T-helper 1 cell treated with Interleukin-12 subunit alpha and Interleukin-12 subunit beta and Interleukin-4 antibody, amounts not matched to agents 30 μg/mL and 1 μg/mL, for 36 hours (primary cell): ENCODE measurements at regions not wholly inside any gene's neighbourhood (a gene's known extent, or its start where the extent isn't known, plus 50 kb on each side); places are given as distances from the start of the nearest gene placed in this dataset.

Experiments used
- H3K27ac Mint-ChIP-seq: one replicate; pipeline ENCODE4 v1.8.0; 2021; ENCODE audit warnings: mild to moderate bottlenecking, mixed read lengths
- H3K27me3 Mint-ChIP-seq: one replicate; pipeline ENCODE4 v1.8.0; 2021; ENCODE audit warnings: low read depth, mixed read lengths
- H3K36me3 Mint-ChIP-seq: one replicate; pipeline ENCODE4 v1.8.0; 2021; ENCODE audit warnings: low read depth, mixed read lengths
- H3K4me1 Mint-ChIP-seq: one replicate; pipeline ENCODE4 v1.8.0; 2021; ENCODE audit warnings: low read depth, mixed read lengths
- H3K4me3 Mint-ChIP-seq: one replicate; pipeline ENCODE4 v1.8.0; 2021; ENCODE audit warnings: mild to moderate bottlenecking, moderate library complexity, mixed read lengths
- H3K9me3 Mint-ChIP-seq: one replicate; pipeline ENCODE4 v1.8.0; 2021; ENCODE audit warnings: mixed read lengths

DNA sequence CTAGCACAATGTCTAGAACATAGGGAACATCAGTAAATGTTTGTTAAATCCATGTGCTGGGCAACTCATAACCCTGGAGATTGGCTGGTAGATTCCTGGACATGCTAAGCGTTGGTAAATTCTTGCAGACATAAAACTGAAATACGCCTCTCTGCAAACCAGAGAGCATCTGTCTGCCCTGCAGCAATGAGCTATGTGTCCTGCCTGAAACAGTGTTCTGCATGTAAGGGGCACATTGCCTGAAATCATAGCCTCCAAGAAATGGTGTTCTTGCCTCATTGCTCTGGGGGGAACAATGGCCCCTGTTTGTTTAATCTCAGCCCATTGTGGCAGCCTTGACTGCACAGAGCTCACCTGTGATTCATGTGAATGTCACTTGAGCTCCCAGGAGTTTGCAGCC lies 113.5 kb upstream of the CCL2 start:
- no peak overlapping the region for H3K27ac Mint-ChIP-seq
- H3K9me3 Mint-ChIP-seq, result no peaks in the 10 kb centered on the region
- no peak overlapping the region for H3K4me3 Mint-ChIP-seq
- H3K4me1 Mint-ChIP-seq, result no peaks in the 10 kb centered on the region
- H3K36me3 Mint-ChIP-seq, result no peaks in the 10 kb centered on the region
- H3K27me3 Mint-ChIP-seq, result peaks cover 12% of the 10 kb centered on the region

DNA sequence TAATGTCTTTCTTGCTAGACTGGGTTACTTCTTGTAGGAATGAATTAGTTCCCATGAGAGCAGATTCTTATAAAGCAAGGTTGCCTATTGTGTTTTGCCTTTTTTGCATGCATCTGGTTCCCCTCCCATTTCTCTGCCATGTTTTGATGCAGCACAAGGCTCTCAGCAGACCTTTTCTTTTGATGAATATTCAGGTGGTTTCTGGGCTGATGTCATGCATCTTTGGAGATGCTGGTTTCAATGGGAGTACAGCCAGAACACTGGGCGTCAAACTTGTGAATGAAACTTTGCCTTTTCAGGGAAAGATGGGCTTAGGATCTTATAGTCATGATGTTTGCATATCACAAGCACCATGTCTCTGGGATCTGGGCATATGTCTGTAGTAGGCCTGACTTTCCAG lies 111.7 kb upstream of the CCL2 start:
- Mint-ChIP-seq H3K4me3 (no peak overlapping the region), H3K27me3 (peaks cover 12% of the 10 kb centered on the region), H3K4me1 (no peaks in the 10 kb centered on the region), H3K27ac (no peak overlapping the region), H3K9me3 (no peaks in the 10 kb centered on the region), H3K36me3 (no peaks in the 10 kb centered on the region)

DNA sequence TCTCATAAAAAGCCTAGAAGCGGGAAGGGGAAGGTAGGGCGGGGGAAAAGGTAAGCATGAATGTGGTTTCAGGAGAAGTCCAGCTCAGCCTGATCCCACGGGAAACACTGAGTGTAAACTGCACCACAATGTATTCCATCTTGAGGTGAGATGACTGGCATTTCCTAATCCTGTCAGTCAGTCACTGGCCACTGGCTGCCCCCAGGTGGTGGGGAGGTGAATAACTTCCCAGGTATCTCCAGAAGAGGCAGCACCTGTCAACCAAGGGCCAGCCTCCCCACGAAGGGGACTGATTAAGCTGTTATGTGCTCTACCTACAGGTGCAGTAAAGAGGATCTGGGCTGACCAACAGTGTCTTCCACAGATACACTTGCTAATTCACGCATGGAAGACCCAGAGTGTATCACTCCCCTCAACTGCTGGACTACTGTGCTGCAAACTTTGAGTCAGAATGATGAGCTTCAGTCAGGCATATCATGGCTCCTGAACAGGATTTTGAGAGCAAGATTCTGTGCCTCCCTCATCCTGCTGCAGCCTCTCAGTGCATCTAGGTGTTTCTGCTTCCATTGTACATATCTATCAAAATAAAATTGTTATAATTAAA lies 108.5 kb upstream of the CCL2 start:
- Mint-ChIP-seq H3K27me3 (peaks cover 4% of the 10 kb centered on the region), H3K36me3 (no peaks in the 10 kb centered on the region), H3K4me3 (no peak overlapping the region), H3K9me3 (no peaks in the 10 kb centered on the region), H3K27ac (no peak overlapping the region), H3K4me1 (no peaks in the 10 kb centered on the region)

DNA sequence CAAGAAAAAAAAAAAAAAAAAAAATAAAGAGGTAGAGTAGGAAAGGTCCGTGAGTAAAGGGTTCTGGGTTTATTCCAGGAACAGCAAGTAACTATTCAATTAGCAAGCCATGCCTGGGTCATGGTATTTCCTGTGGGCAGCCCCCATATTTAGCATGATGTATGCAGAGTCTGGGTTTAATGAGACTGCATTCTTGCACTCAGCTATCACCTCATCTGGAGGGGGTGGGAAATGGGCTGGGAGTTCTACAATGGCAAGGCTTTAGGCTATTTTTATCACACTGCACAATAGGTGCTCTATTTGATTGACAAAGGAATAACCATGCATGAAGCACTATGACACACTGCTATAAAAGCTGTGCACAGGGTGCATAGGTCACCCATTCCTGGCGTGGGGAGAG lies 104.0 kb upstream of the CCL2 start:
- H3K27me3 Mint-ChIP-seq, result peaks cover 36% of the 10 kb centered on the region
- no peak overlapping the region for H3K27ac Mint-ChIP-seq
- H3K4me1 Mint-ChIP-seq, result peaks cover 9% of the 10 kb centered on the region
- no peaks in the 10 kb centered on the region for H3K36me3 Mint-ChIP-seq
- no peaks in the 10 kb centered on the region for H3K9me3 Mint-ChIP-seq
- no peak overlapping the region for H3K4me3 Mint-ChIP-seq

DNA sequence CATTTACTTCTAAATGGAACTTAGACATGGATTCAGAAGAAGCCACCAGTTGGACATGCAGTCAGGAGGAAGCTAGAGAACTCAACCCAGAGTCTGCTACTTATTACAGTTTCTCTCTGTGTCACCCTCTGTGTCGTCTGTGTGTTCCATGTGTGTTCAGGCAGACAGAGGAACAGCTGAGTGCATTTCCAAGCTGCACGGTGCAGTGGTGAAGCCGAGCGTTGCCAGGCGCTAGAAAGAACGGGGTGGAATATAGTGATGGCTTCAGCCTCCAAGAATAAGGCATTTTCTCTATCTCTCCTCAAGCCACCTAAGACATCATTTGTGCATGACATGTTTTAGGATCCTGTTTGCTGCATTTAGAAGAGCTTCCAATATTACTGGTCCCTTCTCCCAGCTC lies 101.1 kb upstream of the CCL2 start:
- Mint-ChIP-seq H3K4me3 (no peak overlapping the region), H3K27ac (no peak overlapping the region), H3K9me3 (no peaks in the 10 kb centered on the region), H3K27me3 (peaks cover 62% of the 10 kb centered on the region), H3K36me3 (no peaks in the 10 kb centered on the region), H3K4me1 (peaks cover 11% of the 10 kb centered on the region)

DNA sequence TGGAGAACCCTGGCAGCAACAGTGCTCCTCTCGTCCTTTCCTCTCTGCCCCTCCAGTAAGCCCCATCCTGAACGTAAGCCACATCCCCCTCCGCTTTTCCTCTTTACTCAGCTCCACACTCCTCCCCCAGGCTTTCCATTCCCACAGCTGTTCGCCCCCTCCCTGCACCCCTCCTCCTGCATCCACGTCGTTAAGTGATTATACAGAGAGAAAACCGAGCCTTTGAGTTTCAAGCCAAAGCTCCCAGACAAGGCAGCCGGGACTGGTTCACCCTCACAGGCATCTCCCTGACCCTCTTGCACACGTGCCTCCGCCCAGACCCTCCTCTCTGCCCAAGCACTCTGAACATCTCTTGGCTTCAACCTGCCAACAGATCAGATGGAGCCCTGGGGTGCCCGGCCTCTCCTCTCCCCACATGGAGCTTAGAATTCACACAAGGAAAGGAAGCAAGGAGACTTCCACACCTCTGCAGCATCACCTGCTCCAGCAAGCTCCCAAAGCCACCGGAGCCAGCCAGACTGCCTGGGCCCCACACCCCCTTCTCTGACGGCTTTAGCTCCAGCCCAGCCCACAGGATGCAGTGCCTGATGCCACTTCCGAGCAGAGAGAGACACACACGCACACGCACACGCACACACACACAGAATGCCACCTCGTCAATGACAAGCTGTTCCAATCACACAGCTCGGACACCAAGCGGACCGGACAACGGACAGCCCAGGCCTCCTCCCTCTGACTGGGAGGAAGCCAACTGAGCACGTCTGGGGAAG lies 99.9 kb upstream of the CCL2 start:
- Mint-ChIP-seq H3K9me3 (no peaks in the 10 kb centered on the region), H3K4me1 (peaks cover 11% of the 10 kb centered on the region), H3K4me3 (no peak overlapping the region), H3K36me3 (no peaks in the 10 kb centered on the region), H3K27ac (no peak overlapping the region), H3K27me3 (peaks cover 69% of the 10 kb centered on the region)

DNA sequence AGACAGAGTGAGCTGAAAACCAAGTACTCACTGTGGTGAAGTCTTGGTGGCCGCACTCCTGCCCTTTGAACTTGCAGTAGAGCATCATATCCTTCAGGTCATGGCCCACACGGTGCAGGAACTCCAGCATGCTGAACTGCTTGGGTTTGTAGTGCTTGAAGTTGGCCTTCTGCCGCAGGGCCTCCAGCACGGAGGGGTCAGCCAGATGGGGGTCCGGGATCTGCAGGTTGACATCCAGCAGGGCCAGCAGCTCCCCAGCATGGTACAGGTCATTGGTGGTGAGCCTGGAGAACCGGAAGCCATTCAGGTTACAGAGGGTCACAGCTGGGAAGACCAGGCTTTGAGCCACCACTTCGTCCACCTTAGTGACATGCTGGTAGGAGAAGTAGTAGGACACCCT lies 99.1 kb upstream of the CCL2 start:
- Mint-ChIP-seq H3K27ac (no peak overlapping the region), H3K4me1 (peaks cover 11% of the 10 kb centered on the region), H3K27me3 (peaks cover 71% of the 10 kb centered on the region), H3K9me3 (no peaks in the 10 kb centered on the region), H3K4me3 (no peak overlapping the region), H3K36me3 (no peaks in the 10 kb centered on the region)

DNA sequence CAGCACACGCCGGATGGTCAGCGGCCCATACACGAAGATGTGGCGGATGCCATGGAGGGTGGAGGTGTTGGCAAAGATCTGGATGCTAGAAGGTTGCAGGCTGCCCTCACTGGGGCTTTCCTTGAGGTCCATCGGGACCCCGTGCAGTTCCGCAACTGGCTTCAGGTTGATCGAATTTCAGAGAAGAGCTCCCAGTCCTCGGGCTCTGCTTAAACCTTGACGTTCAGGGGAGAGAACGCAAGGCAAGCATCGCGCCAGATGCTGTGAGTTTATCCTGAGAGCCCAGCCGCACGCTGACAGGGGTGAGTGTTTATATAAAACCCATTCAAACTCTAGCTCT lies 98.7 kb upstream of the CCL2 start:
- Mint-ChIP-seq H3K27me3 (peaks cover 71% of the 10 kb centered on the region), H3K27ac (no peak overlapping the region), H3K9me3 (no peaks in the 10 kb centered on the region), H3K4me1 (peaks cover 11% of the 10 kb centered on the region), H3K4me3 (no peak overlapping the region), H3K36me3 (no peaks in the 10 kb centered on the region)

DNA sequence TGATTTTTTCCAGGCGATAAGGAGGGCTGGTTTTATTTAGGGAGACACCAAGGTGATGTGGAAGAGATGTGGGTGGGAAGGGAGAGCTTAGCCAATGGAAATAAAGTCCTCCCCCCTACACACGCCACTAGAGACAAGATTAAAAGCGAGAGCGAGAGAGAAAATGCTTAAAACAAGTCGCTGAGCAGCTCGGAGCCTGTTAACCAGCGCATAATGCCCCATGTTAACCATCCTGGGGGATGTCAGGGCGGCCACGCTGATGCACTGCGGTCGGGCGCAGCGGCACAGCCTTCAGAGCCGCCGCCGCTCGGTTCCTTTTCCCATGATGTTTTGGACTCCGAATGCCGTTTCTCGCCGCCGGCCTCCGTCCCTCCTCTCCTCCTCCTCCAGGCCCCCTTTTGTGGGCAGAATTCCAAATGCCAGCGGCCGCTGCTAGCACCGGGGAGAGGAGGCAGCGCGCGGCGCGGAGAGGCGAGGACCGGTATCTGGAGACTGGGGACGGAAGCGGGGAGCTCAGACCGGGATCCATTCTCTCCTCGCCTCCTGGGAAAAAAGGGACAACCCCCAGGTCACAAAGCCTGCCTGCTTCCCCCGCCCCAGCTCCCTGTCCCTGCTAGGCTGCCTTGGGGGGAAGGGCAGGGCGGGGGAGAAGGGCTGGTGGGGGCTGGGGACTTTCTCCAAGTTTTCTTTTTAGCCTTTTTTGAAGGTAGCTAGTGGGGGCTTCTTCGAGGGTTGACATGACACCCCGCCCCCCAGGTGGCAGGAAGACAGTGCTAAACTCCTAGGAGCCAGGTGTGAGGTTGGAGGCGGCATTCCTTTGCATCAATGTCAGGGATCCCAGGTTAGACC lies 98.1 kb upstream of the CCL2 start:
- Mint-ChIP-seq H3K9me3 (no peaks in the 10 kb centered on the region), H3K4me1 (peaks cover 11% of the 10 kb centered on the region), H3K36me3 (no peaks in the 10 kb centered on the region), H3K27me3 (peaks cover 76% of the 10 kb centered on the region), H3K4me3 (no peak overlapping the region), H3K27ac (no peak overlapping the region)

DNA sequence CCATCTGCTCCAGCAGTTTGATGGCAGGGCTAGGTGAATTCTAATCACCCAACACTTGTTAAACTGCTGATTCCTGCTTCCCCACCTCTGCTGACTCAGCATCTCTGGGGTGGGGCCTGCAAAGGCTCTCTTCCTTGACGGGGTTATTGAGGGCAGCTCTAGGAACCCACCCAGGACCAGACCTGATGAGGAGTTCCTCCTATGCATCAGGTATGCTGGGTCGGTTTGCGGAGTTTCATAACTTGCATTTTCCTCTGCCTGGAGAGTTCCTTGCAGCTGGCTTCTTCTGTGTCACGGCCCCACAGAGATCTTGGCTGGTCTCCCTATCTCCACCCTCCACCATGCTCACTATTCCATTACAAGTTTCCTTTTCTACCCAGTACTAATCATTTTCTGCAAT lies 93.4 kb upstream of the CCL2 start:
- no peak overlapping the region for H3K4me3 Mint-ChIP-seq

DNA sequence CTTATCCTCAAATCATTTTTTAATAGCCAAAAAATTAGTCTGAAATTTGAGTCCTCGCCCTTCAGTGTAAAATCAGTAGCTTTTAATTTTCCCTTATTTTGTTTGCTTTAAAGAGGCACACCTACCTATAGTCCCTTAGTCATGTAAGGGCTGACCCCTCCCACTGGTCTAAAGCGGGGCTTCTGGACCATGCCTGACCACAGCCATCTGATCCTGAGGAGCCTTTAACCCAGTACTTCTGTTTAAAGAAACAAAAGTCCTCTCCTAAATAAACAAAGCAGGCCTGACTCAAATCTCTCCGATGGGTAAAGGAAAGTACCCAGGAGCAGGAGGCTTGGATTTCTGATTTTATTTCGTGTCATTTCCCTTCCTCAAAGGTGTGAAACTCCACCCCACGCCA lies 92.0 kb upstream of the CCL2 start:
- H3K36me3 Mint-ChIP-seq, result no peaks in the 10 kb centered on the region
- H3K27ac Mint-ChIP-seq, result no peak overlapping the region
- no peaks in the 10 kb centered on the region for H3K4me1 Mint-ChIP-seq
- H3K9me3 Mint-ChIP-seq, result no peaks in the 10 kb centered on the region
- H3K27me3 Mint-ChIP-seq, result peaks cover 41% of the 10 kb centered on the region
- H3K4me3 Mint-ChIP-seq, result no peak overlapping the region

More for the DNA sequence above, 93.4 kb upstream of the CCL2 start:
- Mint-ChIP-seq H3K27ac (no peak overlapping the region), H3K9me3 (no peaks in the 10 kb centered on the region), H3K27me3 (peaks cover 48% of the 10 kb centered on the region), H3K4me1 (peaks cover under 1% of the 10 kb centered on the region), H3K36me3 (no peaks in the 10 kb centered on the region)

DNA sequence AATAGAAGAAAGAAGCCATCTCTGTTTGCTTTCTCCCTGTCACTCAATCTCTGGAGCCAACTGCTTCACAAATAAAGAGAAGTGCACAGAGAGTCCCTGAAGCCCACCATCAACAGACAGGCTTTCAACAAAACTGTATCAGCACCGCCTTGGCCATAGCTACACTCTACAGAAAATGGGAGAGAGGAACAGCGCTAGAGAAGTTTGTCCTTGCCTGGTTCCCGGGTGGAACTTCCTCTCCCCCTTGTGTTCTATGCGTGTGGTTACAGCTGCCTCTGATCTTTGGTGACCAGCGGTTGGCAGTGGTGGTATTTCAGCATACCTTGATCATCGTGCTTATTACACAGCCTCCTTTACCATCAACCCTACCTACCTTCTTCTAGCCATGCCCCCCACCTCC lies 91.4 kb upstream of the CCL2 start:
- no peaks in the 10 kb centered on the region for H3K36me3 Mint-ChIP-seq
- H3K4me3 Mint-ChIP-seq, result no peak overlapping the region
- peaks cover 36% of the 10 kb centered on the region for H3K27me3 Mint-ChIP-seq
- no peaks in the 10 kb centered on the region for H3K4me1 Mint-ChIP-seq
- no peak overlapping the region for H3K27ac Mint-ChIP-seq
- no peaks in the 10 kb centered on the region for H3K9me3 Mint-ChIP-seq

DNA sequence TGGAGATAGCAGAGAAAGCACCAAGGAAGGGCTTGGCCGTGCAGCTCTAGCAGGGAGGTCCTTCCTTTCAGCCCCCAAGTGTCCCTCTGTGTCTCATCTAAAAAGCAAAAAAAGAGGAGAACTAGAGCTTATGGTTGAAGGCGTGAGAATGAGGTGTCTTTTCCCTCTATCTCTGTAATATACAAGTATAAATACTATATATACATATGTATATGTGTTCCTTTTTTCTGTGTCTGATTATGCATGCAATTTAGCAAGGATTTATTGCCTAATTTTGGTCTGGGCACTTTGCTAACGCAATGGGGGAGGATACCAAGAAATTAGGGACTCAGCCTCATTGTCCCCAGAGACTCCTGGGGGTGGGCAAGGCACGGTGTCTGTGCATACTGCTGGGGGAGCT lies 90.2 kb upstream of the CCL2 start:
- Mint-ChIP-seq H3K4me3 (no peak overlapping the region), H3K4me1 (no peaks in the 10 kb centered on the region), H3K36me3 (no peaks in the 10 kb centered on the region), H3K27ac (no peak overlapping the region), H3K9me3 (no peaks in the 10 kb centered on the region), H3K27me3 (peaks cover 29% of the 10 kb centered on the region)

DNA sequence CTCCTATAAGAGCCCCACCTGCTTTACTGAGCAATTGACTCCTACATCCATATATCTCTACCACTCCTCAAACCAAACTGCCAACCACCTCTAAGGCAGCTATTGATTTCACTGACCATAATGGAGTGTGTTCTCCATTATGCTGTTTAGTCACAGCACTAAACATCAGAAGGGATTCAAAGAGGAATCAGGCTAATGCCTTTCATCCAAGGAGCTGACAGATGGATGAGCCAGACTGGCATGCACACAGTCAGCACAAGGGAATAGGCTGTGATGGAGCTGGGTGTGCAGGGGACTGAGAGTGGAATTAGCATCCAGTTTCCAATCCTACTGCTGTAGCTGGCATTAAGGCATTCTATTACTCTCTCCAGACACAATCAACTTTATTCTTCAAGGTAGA lies 88.7 kb upstream of the CCL2 start:
- Mint-ChIP-seq H3K4me3 (no peak overlapping the region), H3K9me3 (no peaks in the 10 kb centered on the region), H3K36me3 (no peaks in the 10 kb centered on the region), H3K4me1 (no peaks in the 10 kb centered on the region), H3K27me3 (peaks cover 28% of the 10 kb centered on the region), H3K27ac (no peak overlapping the region)

DNA sequence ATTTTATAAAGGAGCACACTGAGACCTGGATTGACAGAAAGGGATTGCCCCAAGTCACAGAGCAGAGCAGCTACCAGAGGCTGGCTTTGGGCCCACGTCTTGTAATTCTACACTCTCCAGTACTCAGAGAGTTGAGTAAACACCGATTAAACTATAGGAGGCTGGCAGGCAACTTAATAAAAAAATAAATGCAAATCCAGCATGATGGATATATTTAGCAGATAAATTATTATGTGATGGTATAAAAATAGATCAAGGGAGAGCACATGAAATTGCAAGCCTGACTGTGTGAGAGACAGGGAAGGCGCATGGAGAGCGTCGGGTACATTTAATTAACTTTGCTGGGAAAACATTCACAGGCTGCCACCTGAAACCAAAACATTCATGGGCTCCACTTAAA lies 87.7 kb upstream of the CCL2 start:
- Mint-ChIP-seq H3K36me3 (no peaks in the 10 kb centered on the region), H3K4me3 (no peak overlapping the region), H3K4me1 (no peaks in the 10 kb centered on the region), H3K27me3 (peaks cover 20% of the 10 kb centered on the region), H3K27ac (no peak overlapping the region), H3K9me3 (no peaks in the 10 kb centered on the region)
